ENCODE measurements at regions not wholly inside any gene's neighbourhood (a gene's known extent, or its start where the extent isn't known, plus 50 kb on each side); places are given as distances from the start of the nearest gene placed in this dataset.

- TF ChIP-seq POLR2A (IDR thresholded peaks at IDR 0.05) (no peak), CTCF (IDR thresholded peaks at IDR 0.05) (no peak), EP300 (IDR thresholded peaks at IDR 0.05) (no peak), POLR2AphosphoS5 (IDR thresholded peaks at IDR 0.05) (no peak)
These were observed 127.9 kb upstream of the STT3B start for GRCh38 chr3:31404871-31405270.

Data from stomach (tissue), 4 donors.